ENCODE measurements at regions not wholly inside any gene's neighbourhood (a gene's known extent, or its start where the extent isn't known, plus 50 kb on each side); places are given as distances from the start of the nearest gene placed in this dataset.

DNA sequence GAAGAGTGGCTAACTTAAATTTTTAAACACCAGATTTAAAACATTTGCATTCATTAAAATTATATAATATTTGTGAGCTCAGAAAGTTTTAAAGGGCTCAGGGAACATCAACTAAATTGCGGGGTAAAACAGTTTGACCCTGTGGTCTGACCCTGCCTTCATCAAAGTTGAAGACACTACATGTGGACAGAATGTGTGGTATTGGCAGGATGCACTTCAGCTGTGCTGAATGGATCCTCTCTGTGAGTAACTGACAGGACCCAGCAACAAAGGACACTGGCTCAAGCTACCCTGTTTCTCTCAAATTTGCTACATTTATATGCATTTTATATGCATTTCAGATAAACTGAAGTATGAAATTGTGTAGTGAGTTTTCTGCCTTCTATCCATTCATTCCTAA is 288.5 kb downstream of the ZNF608 start:
- no peak for DNase-seq

DNA sequence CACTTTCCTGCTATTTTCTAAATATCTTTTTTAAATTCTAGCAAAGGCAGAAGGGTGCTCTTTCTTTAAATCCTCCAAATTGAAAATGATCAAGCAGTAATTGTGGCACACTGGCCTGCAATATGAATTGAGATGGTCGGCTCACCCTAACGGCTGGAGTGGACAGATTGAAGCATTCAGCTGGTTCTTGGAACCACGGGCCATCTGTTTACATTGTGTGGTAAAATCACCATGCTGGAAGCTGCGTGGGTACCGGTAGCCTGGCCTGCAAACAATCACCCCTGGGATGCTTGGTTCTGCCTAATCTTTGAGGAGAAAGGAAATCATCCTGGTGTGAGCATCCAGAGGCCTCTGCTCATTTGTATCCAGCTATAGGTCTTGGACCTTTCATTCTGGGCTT is 289.3 kb downstream of the ZNF608 start:
- no peak for DNase-seq

DNA sequence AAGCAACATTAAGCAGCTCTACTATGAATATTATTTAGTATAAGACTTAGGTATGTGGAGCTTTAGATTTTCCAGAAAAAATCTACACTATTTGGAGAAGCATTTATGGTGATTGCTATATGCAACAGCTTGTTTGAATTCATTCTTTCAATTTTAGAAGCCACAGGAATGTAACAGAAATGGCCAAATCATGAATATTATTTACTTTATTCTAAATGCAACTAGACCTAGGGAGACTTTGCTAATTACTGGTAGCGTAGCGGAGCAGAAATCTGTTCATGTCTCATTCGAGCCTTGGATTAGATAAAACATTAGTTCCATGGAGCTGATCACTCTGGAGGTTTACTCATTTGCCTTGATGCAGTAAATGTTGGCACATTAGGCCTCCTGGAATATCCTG is 290.2 kb downstream of the ZNF608 start:
- DNase-seq, result no peak

DNA sequence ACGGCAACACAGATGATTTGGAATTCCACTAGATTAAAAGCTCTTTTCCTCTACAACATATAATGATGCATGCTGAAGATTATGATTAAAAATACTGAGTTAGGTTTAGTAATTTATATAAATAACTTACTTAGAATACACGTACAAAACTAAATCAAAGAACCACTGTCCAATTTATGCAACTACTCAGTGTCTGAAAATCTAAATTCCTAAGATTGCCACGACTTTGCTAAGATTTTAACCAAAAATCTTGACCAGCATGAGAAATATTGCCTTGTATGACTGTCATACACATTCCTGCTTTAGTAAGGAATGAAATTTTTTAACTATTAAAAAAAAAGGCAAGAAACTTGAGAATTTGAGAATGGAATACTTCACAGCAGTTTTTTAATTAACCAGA is 292.4 kb downstream of the ZNF608 start:
- DNase-seq, result no peak

DNA sequence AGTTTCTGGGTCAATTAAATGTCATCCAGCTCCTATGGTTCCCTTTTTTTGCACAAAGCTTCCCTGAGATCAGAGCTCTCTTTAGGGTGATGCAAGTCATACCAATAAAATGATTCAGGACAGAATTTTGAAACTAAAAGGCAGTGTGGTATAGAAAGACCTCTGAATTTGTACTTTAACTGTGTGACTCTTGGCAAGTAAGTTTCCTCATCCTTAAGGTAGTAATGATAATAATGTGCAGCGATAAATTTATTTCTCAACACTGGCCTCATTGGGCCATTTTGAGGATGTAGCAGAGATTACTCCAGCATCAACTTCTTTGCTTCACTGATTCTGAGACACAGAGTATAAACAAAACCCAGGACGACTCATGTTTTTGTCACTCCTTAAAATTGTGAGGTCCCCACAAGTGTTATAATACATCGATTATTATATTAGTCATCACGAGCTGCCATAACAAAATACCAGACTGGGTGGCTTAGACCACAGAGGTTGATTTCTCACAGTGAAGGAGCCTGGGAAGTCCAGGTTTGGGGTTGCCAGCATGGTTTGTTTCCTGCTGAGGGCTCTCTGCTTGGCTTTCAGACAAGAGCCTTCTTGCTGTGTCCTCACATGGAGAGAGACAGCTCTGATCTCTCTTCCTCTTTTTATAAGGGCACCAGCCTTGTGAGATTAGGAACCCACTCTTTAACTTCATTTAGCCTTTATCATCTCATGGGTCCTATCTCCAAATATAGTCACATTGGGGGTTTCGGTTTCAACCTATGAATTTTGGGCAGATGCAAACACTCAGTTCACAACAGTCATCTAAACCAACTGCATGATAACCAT is 293.0 kb downstream of the ZNF608 start:
- no peak for DNase-seq

DNA sequence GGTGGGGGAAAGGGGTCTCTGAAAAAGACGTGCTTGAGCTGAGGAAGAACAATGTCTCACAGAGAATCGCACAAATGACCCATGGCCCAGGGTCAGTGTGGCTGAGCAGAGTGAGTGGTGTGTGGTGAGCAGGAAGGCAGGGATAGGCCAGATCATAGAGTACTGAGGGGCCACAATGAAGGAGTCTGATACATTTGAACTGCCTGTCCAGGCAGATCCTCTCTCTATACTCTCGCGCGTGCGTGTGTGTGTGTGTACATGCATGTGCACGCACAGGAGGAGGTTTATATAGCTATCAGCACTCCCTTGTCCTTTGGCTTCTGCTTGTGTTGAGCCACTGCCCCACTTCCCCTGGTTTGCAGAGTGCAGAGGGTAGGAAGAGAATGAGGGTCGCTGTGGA is 294.0 kb downstream of the ZNF608 start:
- DNase-seq, result no peak

DNA sequence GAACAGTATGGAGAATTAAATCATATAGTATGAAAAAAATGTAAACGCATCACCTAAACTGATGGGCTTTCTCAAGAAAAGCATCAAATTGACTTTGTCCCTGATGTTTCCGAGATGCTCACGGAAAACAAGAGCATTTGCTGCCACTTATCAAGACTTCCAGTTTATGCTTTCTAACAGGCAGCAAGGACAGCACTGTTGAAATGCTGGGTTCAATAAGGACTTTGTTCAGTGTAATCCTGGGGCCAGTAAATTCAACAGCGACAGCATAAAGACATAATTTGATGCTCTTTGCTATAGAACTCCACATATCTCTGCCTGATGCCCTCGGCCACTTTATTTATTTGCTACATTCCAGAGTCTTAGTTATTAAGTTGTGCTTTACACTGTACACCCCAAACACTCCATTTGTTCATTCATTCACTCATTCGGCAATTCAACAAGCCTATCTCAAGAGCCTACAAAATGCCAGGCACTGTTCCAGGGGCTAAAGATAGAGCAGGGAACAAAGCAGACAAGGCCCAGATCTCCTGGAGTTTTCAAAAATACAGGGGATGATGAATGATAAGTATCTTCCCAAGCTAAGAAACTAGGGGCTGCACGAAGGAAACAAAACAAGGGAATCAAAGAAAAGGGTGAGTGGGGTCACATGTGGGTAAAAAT is 294.6 kb downstream of the ZNF608 start:
- DNase-seq, result no peak

DNA sequence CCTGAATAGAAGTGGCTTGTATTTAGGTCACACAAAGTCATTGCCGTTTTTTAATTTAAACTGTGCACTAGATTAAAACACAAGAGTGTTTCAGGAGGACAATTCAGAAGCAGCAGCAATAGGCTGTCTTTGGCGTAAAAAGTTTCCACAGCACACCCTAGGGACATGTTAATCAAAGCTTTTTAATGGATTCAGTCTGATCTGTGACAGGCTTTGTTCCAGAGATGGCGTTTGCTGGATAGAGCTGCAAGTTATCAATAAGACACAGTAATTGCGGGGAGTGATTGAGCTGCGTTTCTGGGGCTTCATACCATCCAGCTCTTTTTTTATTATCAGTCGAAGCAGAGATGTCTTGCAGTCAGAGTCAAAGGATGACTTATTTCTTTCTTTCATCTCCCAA is 300.3 kb downstream of the ZNF608 start:
- DNase-seq, result no peak

DNA sequence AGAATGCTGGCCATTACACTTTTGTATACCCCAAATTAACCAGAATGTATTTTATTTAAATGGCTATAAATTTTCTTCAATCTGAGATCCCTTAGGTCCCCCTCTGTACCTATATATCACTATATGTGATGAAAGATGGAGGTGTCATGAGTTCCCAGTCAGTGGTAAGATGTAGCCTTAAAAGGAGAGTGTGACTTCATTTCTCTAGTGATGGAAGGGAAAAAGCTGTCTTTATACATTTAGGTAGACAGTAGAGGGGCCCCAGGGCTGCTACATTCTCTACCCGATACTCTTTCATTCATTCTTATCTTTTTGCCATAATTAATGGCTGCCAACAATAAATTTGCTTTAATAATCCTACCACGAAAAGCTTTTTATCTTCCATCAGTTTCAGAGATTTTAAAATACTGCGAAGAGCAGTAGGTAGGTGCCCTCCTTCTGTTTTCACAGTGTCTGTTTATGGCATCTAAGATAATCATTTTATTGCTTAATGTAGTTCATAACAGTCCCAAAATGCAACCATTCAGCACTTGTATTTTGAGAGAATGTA is 301.3 kb downstream of the ZNF608 start:
- no peak for DNase-seq

DNA sequence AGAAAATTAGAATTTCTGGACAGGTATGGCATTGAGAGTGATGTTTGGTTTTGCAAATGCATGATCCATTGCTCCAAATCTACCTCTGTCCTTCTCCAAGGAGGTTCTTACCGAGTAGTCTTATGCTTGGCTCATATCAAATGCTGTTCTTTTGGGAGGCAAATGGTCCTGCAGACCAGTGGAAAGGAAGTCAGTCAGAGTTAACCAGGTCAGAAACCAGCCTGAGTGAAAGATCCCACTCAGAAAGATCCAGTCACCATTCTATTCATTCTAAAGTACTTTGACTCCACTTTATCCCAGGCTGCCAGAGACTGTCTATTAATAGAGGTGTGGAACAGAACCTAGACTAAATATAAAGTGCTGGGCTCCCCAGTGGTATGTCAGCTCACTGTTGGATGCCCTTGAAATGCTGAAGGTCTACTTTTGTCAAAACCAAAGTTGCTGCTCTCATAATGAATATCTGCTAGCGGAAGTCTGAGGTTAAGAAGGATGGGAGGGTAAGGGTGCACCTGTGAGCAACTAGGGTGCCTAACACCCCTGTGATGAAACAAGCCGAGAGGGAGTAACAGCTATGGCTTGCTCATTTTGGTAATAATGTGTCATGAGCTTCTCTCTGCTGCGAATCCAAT is 302.2 kb downstream of the ZNF608 start:
- DNase-seq, result no peak

DNA sequence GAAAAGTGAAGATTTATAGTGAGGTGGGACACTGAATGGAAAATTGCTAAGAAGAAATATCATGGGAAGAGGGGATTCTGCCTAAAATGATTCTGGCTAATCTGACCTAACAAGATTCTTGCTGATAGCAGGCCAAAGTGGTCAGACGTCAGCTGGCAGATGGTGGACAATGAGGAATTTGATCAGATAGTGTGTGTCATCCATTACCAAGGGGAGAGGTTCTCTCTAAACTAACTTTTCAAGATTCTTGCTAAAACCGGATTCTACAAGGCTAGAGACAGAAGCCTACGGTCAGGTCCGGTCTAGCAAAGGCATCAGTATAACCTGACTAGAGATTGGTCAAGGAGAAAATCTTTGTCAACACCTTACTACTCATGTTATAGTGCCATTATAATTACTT is 306.0 kb downstream of the ZNF608 start:
- no peak for DNase-seq

DNA sequence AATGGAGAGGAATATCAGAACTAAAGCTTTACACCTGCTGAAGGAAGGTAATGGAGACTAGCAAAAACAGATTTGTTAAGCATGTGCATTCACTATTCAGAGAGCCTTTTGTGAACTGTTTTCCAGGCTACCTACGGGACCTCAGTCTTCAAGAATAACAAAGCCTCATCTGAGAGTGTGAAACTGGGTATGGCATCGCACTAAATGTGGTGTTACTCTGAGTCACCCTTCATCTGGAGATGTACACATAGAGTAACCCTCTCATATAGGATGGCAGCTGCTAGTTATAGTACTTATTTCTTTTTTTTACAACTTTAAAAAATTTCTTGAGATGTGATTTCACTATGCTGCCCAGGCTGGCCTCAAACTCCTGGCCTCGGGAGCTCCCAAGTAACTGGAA is 306.8 kb downstream of the ZNF608 start:
- no peak for DNase-seq

DNA sequence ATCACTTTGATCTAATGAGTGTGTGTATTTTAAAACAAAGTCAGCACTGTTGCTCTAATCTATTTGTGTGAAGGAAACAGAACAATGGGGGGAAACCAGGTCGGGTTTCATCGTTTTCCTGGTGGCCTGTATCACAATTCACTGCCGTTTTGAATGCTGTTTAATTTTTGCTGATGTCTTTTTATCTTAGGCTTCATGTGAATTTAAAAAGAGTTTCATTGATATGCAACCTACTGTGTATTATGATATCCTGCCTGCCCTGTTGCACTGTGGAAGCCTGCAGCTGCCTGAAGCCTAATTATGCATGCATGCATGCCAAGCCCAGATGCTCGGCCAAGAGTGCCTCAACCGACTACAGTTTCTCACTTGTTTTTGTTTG is 307.5 kb downstream of the ZNF608 start:
- no peak for DNase-seq

DNA sequence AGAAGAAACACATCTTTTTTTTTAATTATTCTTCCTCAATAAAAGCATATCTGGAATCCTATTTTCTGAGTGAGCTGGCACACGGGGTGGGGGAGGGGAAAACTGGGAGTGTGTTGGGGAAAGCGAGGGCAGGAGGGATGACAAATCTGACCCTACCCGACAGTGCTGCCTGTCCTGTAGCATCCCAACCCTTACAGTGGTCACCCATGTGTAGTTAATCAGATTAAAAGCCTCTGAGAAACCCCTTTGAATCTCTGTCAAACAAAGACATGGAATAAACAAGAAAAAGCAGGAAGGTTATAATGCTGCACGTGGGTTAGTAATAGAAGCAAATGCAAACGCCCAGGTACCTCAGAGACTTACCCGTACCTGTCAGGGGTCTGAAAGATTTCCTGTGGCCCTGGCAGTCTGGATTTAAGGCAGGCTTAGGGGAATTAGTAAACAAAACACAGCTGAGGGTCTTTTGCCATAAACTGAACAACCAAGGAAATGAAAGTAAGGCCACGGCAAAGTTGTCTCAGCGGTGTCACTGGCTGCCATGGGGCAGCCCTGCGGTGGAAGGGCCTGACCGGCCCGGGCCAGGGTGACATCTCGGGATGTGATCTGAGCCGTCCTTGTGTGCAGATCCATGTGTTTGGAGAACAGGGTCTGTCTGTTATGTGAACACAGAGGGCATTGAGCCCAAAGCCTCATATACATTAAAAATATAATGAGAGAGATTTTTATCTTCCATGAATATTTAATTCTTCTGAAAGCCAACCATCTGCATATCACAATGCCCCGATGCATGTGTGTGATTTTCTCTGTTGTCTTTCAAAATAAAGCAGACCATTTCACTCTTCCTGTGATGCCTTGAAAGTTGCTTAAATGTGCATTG is 308.2 kb downstream of the ZNF608 start:
- no peak for DNase-seq

DNA sequence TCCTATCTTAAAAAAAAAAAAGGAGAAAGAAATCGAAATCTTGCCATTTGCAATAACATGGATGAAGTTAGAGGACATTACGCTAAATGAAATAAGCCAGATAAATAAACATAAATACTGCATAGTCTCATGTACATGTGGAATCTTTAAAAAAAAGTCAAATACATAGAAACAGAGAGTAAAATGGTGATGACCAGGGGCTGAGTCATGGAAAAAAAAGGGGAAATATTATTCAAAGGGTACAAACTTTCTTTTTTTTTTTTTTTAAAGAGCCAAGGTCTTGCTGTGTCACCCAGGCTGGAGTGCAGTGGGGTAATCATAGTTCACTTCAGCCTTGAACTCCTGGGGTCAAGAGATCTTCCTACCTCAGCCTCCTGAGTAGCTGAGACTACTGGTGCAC is 310.1 kb downstream of the ZNF608 start:
- DNase-seq, result no peak

DNA sequence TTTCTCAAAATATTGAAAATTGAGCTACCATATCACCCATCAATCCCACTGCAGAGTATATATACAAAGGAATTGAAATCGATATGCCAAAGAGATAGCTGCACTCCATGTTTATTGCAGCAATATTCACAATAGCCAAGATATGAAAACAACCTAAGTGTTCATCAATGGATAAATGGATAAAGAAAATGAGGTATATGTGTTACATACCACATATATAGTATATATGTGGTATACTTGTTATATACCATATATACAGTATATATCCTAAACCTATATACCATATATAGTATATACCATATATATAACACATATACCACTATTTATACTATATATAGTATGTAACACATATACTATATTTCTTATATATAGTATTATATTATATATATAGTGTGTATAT is 313.3 kb downstream of the ZNF608 start:
- DNase-seq, result no peak

DNA sequence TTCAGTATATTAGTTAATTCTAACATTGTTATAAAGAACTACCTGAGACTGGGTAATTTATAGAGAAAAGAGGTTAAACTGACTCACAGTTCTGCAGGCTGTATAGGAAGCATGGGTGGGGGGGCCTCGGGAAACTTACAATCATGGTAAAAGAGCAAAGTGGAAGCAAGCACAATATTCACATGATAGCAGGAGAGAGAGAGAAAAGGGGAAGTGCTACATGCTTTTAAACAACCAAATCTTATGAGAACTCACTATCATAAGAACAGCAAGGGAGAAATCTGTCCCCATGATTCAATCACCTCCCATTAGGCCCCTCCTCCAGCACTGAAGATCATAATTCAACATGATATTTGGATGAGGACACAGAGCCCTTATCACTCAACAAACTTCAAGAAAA is 324.9 kb downstream of the ZNF608 start:
- DNase-seq, result no peak

DNA sequence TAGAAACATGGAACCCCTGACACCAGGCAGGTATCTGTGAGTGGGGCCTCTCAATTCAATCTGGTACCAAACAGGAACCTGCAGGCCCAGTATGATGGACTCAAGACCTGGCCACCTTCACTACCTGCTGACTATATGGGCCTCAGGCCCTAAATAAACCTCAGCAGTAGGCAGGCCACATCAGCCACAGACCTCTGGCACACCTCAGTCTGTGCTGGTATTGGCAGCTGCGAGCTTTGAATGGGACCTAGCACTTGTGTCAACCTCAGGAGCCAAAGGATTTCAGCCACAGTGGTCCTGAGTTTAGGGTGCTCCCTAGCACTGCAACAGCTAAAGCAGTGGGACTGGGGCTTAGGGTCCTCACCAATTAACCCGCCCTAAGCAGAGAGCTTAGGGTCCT is 325.5 kb downstream of the ZNF608 start:
- no peak for DNase-seq

DNA sequence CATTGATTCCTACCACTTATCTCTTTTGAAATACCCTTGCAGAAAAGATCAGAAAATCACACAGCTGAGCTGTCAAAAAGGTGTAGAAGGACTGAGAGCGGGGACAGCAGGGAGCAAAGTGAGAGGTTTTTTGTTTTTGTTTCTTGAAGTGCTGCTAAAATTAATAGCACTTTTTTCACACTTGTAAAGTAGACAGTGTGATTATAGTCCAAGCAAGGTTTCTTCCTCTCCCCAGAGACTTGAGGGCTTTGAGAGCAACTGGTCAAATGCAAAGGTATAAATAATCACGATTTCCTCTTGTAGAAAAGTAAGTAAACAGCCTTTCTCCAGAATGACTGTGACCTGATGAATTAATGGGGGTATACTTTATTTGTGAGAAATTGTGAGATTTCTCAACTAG is 326.9 kb downstream of the ZNF608 start:
- DNase-seq, result no peak

DNA sequence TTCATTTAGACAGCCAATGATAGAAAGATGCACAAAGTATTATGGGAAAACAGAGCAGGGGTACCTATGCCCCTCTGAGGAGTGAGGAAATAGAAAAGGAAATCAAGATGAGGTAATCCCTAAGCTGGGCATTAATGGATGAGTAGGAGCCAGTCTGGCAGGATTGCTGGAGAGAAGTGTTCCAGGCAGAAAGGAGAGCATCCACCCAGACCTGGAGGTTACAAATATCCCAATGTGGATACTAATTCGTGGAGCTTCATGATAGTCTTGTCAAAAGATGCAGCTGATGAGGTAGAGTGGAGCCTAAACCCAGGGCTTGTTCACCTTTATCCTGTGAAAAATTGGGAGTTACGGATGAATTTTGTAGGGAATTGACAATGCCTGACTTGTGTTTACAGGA is 328.0 kb downstream of the ZNF608 start:
- DNase-seq, result no peak

DNA sequence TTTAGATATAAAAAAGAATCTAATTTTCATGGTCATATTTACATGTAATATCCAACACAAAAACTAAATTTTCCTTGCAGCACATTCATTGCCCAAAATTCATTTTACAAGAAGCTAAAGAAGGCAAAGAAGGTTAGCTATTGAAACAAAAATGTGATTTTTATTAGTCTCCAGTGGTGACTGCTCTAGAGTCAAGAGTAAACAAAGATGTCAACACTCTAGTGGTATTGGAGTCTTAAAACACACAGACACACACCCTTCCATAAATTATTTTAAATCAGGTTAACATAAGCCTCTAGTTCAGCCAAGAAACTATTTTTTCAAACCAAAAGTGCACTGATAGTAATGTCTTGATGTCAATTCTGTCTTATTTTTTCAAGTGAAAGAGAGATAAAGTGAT is 329.2 kb downstream of the ZNF608 start:
- no peak for DNase-seq

DNA sequence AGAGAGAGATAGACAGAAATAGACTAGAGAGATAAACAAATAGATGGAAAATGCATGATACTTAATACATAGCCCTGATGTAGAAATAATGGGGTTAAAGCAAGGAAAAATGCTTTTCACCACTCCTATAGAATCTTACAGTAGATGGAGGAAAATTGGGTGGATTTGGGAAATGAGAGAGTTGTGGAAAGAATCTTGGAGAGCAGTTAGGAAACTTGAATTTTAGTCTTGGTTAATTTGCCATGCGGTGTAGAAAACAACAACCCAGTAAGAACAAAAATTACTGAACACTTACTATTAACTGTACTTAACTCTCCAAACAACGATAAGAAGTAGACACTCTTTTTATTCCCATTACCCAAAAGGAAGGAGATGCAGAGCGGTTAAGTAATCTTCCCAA is 329.8 kb downstream of the ZNF608 start:
- DNase-seq, result no peak

DNA sequence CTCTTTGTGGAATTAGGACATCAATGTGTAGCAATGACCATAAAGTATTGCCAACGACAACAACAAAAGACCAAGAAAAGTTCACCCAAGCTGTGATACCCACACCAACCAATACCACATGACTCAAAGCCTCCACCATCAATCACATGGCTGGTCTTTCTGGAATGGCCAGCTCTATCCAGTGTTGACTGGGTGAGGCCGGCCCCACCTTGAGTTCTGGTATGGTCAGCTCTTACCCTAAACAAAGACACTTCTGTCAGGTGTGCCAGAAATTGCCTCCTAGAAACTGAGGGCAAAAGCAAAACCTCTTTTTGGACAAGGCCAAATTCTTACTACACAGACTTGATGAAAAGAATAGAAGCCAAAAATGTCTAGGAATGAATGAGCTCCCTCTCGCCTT is 331.5 kb downstream of the ZNF608 start:
- no peak for DNase-seq

All from central memory CD4-positive, alpha-beta T cell (primary cell).